ENCODE measurements at regions not wholly inside any gene's neighbourhood (a gene's known extent, or its start where the extent isn't known, plus 50 kb on each side); places are given as distances from the start of the nearest gene placed in this dataset.
A peak's percentile ranks its signal among the peaks of the same experiment; 100 is the strongest.
"Not testable (repeated sequence)": the region's sequence is repeated elsewhere in the genome, so short reads cannot be mapped to it uniquely, and the experiment has no call there.

- Mint-ChIP-seq H3K27ac (no peak overlapping the region), H3K9me3 (ENCODE audit: low read depth) (no peaks in the 10 kb centered on the region), H3K27me3 (no peaks in the 10 kb centered on the region), H3K4me3 (no peak overlapping the region), H3K36me3 (ENCODE audit: low read depth) (no peaks in the 10 kb centered on the region), H3K4me1 (peaks cover 13% of the 10 kb centered on the region)
- ATAC-seq (no peak), DNase-seq (no peak)
- intact Hi-C loops (cut with DNase I, micrococcal nuclease) = loop anchor here in 1 of 2 experiments (10.0 kb wide), 1 partner anchor 283 kb away; the partner anchor contains the start of gene RAP2B
- CTCF ChIA-PET = interaction anchor here (1.3 kb wide), 1 partner anchor 44 kb away, joined by 3 read pairs; no protein-coding TSS in a partner anchor
- POLR2A ChIA-PET = no interaction called here
Measured at GRCh38 chr3:153448151-153448829, 286.3 kb downstream of the RAP2B start.

DNA sequence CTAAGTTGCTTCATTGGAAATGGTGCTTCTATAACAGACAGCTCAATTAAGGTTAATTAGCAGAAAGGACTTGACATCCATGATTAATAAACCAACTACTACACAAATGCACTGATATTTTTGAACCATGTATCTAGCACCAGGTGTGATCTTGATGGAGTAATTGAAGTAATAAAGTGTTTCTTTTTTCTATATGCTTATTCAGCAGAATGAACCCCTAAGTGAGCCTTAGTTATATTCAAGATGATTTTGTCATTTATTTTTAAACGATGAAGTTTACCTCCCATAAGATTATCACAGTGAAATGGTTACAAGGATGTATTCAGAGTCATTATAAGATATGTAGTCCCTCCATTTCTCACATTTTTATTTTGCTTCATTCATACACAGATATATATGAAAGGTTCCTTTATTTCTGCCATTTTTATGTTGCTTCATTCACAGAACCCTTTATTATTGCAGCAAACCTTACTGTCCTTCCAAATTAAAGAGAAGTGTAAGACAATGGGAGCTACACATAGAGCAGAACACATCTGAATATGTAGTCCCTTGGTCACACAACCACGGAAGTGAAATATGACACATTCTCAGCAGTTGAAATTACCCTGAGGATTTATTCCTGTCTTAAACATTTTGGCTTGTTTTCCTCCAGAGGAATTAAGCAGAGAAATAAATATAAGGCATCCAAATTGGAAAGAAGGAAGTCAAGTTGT, 295.0 kb downstream of the RAP2B start:
- ChIA-PET CTCF (interaction anchor here (0.5 to 1.3 kb wide), 2 partner anchors 10 to 147 kb away, joined by 3 read pairs; no protein-coding TSS in a partner anchor), POLR2A (no interaction called here)
- DNase-seq = no peak
- H3K4me3 Mint-ChIP-seq = no peak overlapping the region
- no peaks in the 10 kb centered on the region for H3K9me3 Mint-ChIP-seq (ENCODE audit: low read depth)
- no peak overlapping the region for H3K27ac Mint-ChIP-seq
- ATAC-seq = no peak
- no peaks in the 10 kb centered on the region for H3K36me3 Mint-ChIP-seq (ENCODE audit: low read depth)
- H3K27me3 Mint-ChIP-seq = no peaks in the 10 kb centered on the region
- H3K4me1 Mint-ChIP-seq = peaks cover 13% of the 10 kb centered on the region
- intact Hi-C loops (cut with DNase I, micrococcal nuclease) = no loop called here

DNA sequence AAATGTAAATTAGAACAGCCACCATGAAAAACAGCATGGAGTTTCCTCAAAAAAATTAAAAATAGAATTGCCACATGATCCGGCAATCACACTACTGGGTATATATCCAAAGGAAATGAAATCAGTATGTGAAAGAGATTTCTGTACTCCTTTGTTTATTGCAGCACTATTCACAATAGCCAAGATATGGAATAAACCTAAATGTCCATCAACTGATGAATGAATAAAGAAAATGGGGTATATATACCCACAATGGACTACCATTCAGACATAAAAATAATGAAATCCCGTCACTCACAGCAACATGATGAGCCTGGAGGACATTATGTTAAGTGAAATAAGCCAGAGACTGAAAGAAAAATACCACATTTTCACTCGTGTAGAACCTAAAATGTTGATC, 296.9 kb downstream of the RAP2B start:
- intact Hi-C loops (cut with DNase I, micrococcal nuclease) = no loop called here
- ChIA-PET CTCF (no interaction called here), POLR2A (no interaction called here)
- Mint-ChIP-seq H3K4me3 (no peak overlapping the region), H3K4me1 (peaks cover 19% of the 10 kb centered on the region), H3K27me3 (no peaks in the 10 kb centered on the region), H3K36me3 (ENCODE audit: low read depth) (no peaks in the 10 kb centered on the region), H3K27ac (no peak overlapping the region), H3K9me3 (ENCODE audit: low read depth) (no peaks in the 10 kb centered on the region)
- no peak for DNase-seq
- no peak for ATAC-seq

- no peaks in the 10 kb centered on the region for H3K9me3 Mint-ChIP-seq (ENCODE audit: low read depth)
- peaks cover 24% of the 10 kb centered on the region for H3K4me1 Mint-ChIP-seq
- H3K27ac Mint-ChIP-seq = no peak overlapping the region
- H3K36me3 Mint-ChIP-seq (ENCODE audit: low read depth) = no peaks in the 10 kb centered on the region
- ATAC-seq = no peak
- POLR2A ChIA-PET = no interaction called here
- DNase-seq = no peak
- CTCF ChIA-PET = interaction anchor here (1.0 kb wide), 1 partner anchor 307 kb away, joined by 3 read pairs; no protein-coding TSS in a partner anchor
- H3K27me3 Mint-ChIP-seq = no peaks in the 10 kb centered on the region
- intact Hi-C loops (cut with DNase I, micrococcal nuclease) = no loop called here
- H3K4me3 Mint-ChIP-seq = no peak overlapping the region
Measured at GRCh38 chr3:153462545-153462944, 300.5 kb downstream of the RAP2B start.

DNA sequence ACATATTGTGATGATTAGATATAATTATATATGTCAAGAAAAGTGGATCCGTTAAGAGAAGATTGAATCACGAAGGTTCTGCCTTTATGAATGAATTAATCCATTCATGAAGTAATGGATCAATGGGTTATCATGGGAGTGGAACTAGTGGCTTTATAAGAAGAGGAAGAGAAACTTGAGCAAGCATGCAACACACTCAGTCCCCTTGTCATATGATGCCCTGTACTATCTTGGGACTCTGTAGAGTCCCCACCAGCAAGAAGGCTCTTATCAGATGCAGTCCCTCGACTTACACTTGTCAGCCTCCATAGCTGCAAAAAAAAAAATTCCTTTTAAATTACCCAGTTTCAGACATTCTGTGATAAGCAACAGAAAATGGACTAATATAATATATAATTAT, 301.9 kb downstream of the RAP2B start:
- Mint-ChIP-seq H3K4me3 (no peak overlapping the region), H3K4me1 (peaks cover 24% of the 10 kb centered on the region), H3K36me3 (ENCODE audit: low read depth) (no peaks in the 10 kb centered on the region), H3K27me3 (no peaks in the 10 kb centered on the region), H3K9me3 (ENCODE audit: low read depth) (no peaks in the 10 kb centered on the region), H3K27ac (no peak overlapping the region)
- CTCF ChIA-PET = no interaction called here
- intact Hi-C loops (cut with DNase I, micrococcal nuclease) = no loop called here
- no peak for DNase-seq
- no peak for ATAC-seq
- POLR2A ChIA-PET = interaction anchor here (0.6 kb wide), 1 partner anchor 14 kb away, joined by 3 read pairs; no protein-coding TSS in a partner anchor

- CTCF ChIA-PET = no interaction called here
- no peak for DNase-seq
- no peaks in the 10 kb centered on the region for H3K36me3 Mint-ChIP-seq (ENCODE audit: low read depth)
- intact Hi-C loops (cut with DNase I, micrococcal nuclease) = no loop called here
- no peaks in the 10 kb centered on the region for H3K9me3 Mint-ChIP-seq (ENCODE audit: low read depth)
- no peaks in the 10 kb centered on the region for H3K27me3 Mint-ChIP-seq
- POLR2A ChIA-PET = no interaction called here
- H3K4me3 Mint-ChIP-seq = no peak overlapping the region
- ATAC-seq = no peak
- no peak overlapping the region for H3K27ac Mint-ChIP-seq
- H3K4me1 Mint-ChIP-seq = peaks cover 4% of the 10 kb centered on the region
Measured at GRCh38 chr3:153469162-153469561, 307.1 kb downstream of the RAP2B start.

- intact Hi-C loops (cut with DNase I, micrococcal nuclease) = no loop called here
- peak; percentile 33 for ATAC-seq
- ChIA-PET CTCF (no interaction called here), POLR2A (no interaction called here)
- DNase-seq = no peak
- H3K9me3 Mint-ChIP-seq (ENCODE audit: low read depth) = no peaks in the 10 kb centered on the region
- H3K27me3 Mint-ChIP-seq = no peaks in the 10 kb centered on the region
- no peak overlapping the region for H3K4me3 Mint-ChIP-seq
- no peak overlapping the region for H3K27ac Mint-ChIP-seq
- peaks cover 11% of the 10 kb centered on the region for H3K4me1 Mint-ChIP-seq
- H3K36me3 Mint-ChIP-seq (ENCODE audit: low read depth) = no peaks in the 10 kb centered on the region
Measured at GRCh38 chr3:153484842-153485241, 322.8 kb downstream of the RAP2B start.

GRCh38 chr3:153495422-153495821, 333.4 kb downstream of the RAP2B start:
- no peak overlapping the region for H3K27ac Mint-ChIP-seq
- no peaks in the 10 kb centered on the region for H3K36me3 Mint-ChIP-seq (ENCODE audit: low read depth)
- no peaks in the 10 kb centered on the region for H3K9me3 Mint-ChIP-seq (ENCODE audit: low read depth)
- ATAC-seq (no peak), DNase-seq (no peak)
- no peak overlapping the region for H3K4me3 Mint-ChIP-seq
- intact Hi-C loops (cut with DNase I, micrococcal nuclease) = no loop called here
- ChIA-PET POLR2A (no interaction called here), CTCF (interaction anchor here (0.6 kb wide), 1 partner anchor 507 kb away, joined by 3 read pairs; no protein-coding TSS in a partner anchor)
- no peaks in the 10 kb centered on the region for H3K4me1 Mint-ChIP-seq
- no peaks in the 10 kb centered on the region for H3K27me3 Mint-ChIP-seq

- Mint-ChIP-seq H3K27me3 (no peaks in the 10 kb centered on the region), H3K9me3 (ENCODE audit: low read depth) (no peaks in the 10 kb centered on the region), H3K4me1 (peaks cover 3% of the 10 kb centered on the region), H3K27ac (no peak overlapping the region), H3K36me3 (ENCODE audit: low read depth) (no peaks in the 10 kb centered on the region), H3K4me3 (no peak overlapping the region)
- CTCF ChIA-PET = no interaction called here
- DNase-seq (no peak), ATAC-seq (no peak)
- POLR2A ChIA-PET = no interaction called here
- intact Hi-C loops (cut with DNase I, micrococcal nuclease) = no loop called here
Measured at GRCh38 chr3:153502682-153503081, 340.7 kb downstream of the RAP2B start.

- no peaks in the 10 kb centered on the region for H3K27me3 Mint-ChIP-seq
Measured at GRCh38 chr3:153503873-153504272, 341.8 kb downstream of the RAP2B start.

GRCh38 chr3:153506205-153506604, 344.2 kb downstream of the RAP2B start:
- H3K27me3 Mint-ChIP-seq; intact Hi-C loops (cut with DNase I, micrococcal nuclease); DNase-seq; H3K36me3 Mint-ChIP-seq (ENCODE audit: low read depth); H3K27ac Mint-ChIP-seq; H3K9me3 Mint-ChIP-seq (ENCODE audit: low read depth); H3K4me3 Mint-ChIP-seq; POLR2A ChIA-PET; CTCF ChIA-PET; ATAC-seq; H3K4me1 Mint-ChIP-seq: not testable (repeated sequence)

More at GRCh38 chr3:153503873-153504272, 341.8 kb downstream of the RAP2B start:
- Mint-ChIP-seq H3K27ac (no peak overlapping the region), H3K4me3 (no peak overlapping the region), H3K4me1 (peaks cover 3% of the 10 kb centered on the region), H3K9me3 (ENCODE audit: low read depth) (no peaks in the 10 kb centered on the region), H3K36me3 (ENCODE audit: low read depth) (no peaks in the 10 kb centered on the region)
- no peak for DNase-seq
- intact Hi-C loops (cut with DNase I, micrococcal nuclease) = no loop called here
- ATAC-seq = no peak
- CTCF ChIA-PET = no interaction called here
- POLR2A ChIA-PET = no interaction called here

DNA sequence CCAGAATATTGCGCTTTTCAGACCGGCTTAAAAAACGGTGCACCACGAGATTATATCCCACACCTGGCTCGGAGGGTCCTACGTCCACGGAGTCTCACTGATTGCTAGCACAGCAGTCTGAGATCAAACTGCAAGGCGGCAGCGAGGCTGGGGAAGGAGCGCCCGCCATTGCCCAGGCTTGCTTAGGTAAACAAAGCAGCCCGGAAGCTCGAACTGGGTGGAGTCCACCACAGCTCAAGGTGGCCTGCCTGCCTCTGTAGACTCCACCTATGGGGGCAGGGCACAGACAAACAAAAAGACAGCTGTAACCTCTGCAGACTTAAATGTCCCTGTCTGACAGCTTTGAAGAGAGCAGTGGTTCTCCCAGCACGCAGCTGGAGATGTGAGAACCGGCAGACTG, 344.7 kb downstream of the RAP2B start:
- H3K27me3 Mint-ChIP-seq; H3K4me3 Mint-ChIP-seq; intact Hi-C loops (cut with DNase I, micrococcal nuclease); POLR2A ChIA-PET; DNase-seq; H3K9me3 Mint-ChIP-seq (ENCODE audit: low read depth); H3K27ac Mint-ChIP-seq; CTCF ChIA-PET; H3K4me1 Mint-ChIP-seq; ATAC-seq; H3K36me3 Mint-ChIP-seq (ENCODE audit: low read depth): not testable (repeated sequence)

Measured in activated CD4-positive, alpha-beta T cell treated with anti-CD3 and anti-CD28 coated beads for 36 hours (primary cell).